ENCODE measurements at regions not wholly inside any gene's neighbourhood (a gene's known extent, or its start where the extent isn't known, plus 50 kb on each side); places are given as distances from the start of the nearest gene placed in this dataset.
"Not testable (repeated sequence)": the region's sequence is repeated elsewhere in the genome, so short reads cannot be mapped to it uniquely, and the experiment has no call there.

GRCh38 chr21:30104241-30104640, 62.4 kb downstream of the CLDN17 start:
- DNase-seq = no peak

- DNase-seq = no peak
These were observed 63.7 kb downstream of the CLDN17 start for GRCh38 chr21:30102871-30103270.

GRCh38 chr21:30101967-30102366, 64.6 kb downstream of the CLDN17 start:
- no peak for DNase-seq

- DNase-seq = no peak
These were observed 68.8 kb downstream of the CLDN17 start for GRCh38 chr21:30097791-30098190.

GRCh38 chr21:30083225-30083945, 83.2 kb downstream of the CLDN17 start:
- no peak for DNase-seq

DNA sequence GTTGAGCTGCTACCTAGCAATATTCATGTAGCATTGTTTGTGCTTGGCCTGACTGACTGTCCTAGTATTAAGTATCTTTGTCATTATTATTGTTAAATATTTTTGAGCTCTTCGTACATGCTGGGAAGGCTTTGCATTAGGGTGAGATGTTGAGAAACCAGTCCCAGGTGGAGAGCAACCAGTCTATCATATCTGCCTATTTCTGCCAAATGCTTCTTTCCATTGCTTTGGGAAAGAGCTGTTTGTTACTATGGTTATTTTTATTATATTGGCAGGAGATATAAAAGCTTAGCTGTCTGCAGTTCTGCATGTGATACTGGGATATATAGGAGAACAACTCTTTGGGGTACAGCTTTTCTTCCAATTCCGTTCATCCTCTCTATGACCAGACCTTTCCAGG, 85.1 kb downstream of the CLDN17 start:
- no peak for DNase-seq

GRCh38 chr21:30072496-30072895, 94.1 kb downstream of the CLDN17 start:
- peak; percentile 8 for DNase-seq

- DNase-seq = no peak
These were observed 107.7 kb downstream of the CLDN17 start for GRCh38 chr21:30058928-30059327.

GRCh38 chr21:30057108-30057507, 109.5 kb downstream of the CLDN17 start:
- no peak for DNase-seq

- no peak for DNase-seq
These were observed 108.8 kb upstream of the GRIK1 start for GRCh38 chr21:30048570-30048969.

DNA sequence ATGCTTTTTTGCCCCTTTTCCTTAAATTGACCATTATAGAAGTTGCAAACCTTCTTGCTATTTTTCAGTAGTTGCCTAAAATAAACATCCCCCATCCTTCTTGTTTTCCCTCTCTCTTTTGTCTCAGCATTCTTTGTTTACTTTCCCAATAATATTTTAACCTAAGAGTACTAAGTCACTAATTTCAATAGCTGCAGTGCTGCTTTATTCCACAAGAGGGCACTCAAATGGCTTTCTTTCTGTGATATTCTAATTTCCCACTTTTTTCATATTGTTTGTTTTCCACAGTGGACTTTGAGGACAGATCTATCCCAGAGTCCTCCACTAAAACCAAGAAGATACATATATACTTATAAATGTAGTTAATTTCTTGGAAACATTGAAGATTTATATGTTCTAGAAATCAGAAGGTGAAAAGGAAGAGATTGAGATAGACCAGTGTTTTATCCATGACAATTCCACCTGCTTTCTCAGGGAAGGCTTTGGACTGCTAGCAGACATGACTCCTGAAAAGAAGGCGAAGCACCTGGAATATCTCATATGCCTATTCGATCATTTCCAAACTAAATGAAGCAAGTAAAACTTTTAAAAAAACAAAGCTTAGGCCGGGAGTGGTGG, 104.8 kb upstream of the GRIK1 start:
- DNase-seq = peak; percentile 28

GRCh38 chr21:30042443-30042842, 102.6 kb upstream of the GRIK1 start:
- no peak for DNase-seq

DNA sequence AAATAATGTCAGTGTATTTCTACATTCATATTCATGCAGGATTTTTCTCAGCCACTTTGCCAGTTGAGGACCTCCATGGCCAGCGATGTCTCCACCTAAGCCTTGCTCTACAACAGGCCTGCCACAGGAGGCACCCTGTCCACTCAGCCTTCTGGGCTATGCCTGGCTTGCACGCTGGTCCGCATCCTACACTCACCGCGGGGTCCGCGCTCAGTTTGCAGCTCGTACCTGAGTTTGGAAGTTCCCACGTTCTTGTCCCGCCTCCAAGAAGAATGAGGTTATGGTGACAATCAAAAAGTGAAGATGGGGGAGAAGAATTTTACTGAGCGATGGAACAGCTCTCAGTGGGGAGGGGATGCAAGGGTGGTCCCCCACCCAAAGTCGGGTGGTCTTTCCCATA, 93.6 kb upstream of the GRIK1 start:
- no peak for DNase-seq

DNA sequence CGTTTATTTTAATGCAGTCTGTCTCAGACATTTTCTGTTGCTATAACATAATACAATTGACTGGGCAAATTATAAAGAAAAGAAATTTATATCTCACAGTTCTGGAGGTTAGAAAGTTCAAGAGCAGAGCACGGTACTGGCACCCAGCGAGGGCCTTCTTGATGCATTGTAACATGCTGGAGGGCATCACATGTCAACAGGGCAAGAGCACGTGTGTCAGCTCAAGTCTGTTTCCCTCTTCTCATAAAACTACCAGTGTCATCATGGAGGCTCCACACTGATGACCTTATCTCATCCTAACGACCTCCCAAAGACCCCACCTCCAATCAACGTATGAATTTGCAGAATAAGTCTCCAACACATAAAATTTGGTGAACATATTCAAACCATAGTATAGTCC, 90.6 kb upstream of the GRIK1 start:
- no peak for DNase-seq

GRCh38 chr21:30028537-30028936, 88.7 kb upstream of the GRIK1 start:
- DNase-seq = no peak

GRCh38 chr21:30027986-30028385, 88.2 kb upstream of the GRIK1 start:
- DNase-seq = no peak

DNA sequence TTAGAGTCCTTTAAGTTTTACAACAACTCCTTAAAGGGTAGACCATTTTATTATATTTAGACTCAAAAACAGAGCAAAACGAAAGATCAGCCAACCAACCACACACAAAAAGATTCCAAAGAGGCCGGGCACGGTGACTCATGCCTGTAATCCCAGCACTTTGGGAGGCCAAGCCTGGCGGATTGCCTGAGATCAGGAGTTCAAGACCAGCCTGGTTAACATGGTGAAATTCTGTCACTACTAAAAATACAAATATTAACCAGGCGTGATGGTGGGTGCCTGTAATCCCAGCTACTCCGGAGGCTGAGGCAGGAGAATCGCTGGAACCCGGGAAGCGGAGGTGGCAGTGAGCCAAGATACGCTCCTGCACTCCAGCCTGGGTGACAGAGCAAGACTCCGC, 83.3 kb upstream of the GRIK1 start:
- DNase-seq = not testable (repeated sequence)

GRCh38 chr21:30014886-30015285, 75.1 kb upstream of the GRIK1 start:
- DNase-seq = no peak

DNA sequence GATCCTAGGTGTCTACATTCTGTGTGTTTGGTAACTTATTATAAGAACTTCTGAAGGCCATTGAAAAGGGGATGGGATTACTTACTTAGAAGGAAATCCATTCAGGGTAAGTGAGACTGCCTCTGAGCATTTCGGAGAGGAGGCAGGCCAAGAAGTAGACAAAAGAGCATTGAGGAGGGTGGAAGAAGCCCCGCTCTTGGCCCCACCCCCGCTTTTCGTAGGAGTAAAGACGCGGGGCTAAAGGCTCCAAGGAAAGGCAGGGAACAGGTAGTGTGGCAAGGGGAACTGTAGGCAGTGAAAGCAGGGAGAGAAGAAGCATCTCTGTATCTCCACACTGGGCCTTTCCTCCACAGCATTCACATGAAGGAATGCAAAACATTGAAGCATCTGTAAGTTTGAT, 51.8 kb upstream of the GRIK1 start:
- no peak for DNase-seq

- DNase-seq = no peak
These were observed 49.9 kb upstream of the GRIK1 start for GRCh38 chr21:29989634-29990234.

Measured in RPMI8226 (cell line).